Calu3 (cell line): ENCODE measurements at regions not wholly inside any gene's neighbourhood (a gene's known extent, or its start where the extent isn't known, plus 50 kb on each side); places are given as distances from the start of the nearest gene placed in this dataset.

Experiments used
- BruUV-seq: library from RNA; stranded (reverse); fragments of 400-500 nt; replicated peaks from 2 replicates; lab custom pipeline; 2021; lab: Mats Ljungman, UMichigan
- CTCF ChIA-PET: fragments of 300-600 bp; sonication (Branson Sonifier 250); formaldehyde crosslinking; loops from one replicate; lab custom pipeline; 2022; ENCODE audit warnings: antibody characterized with exemption; lab: Charles Lee
- DNase-seq: peaks from one replicate; pipeline ENCODE4 v3.0.0; 2022
- H3K27ac Mint-ChIP-seq: one replicate; pipeline ENCODE4 v1.8.0; 2022; ENCODE audit warnings: mixed read lengths; ENCODE audit not compliant: unreplicated experiment
- H3K27me3 Mint-ChIP-seq: one replicate; pipeline ENCODE4 v1.8.0; 2022; ENCODE audit warnings: mixed read lengths; ENCODE audit not compliant: unreplicated experiment
- H3K36me3 Mint-ChIP-seq: one replicate; pipeline ENCODE4 v1.8.0; 2022; ENCODE audit warnings: mild to moderate bottlenecking, moderate library complexity, mixed read lengths; ENCODE audit not compliant: insufficient read depth, unreplicated experiment
- H3K4me1 Mint-ChIP-seq: one replicate; pipeline ENCODE4 v1.8.0; 2022; ENCODE audit warnings: mild to moderate bottlenecking, low read depth, mixed read lengths; ENCODE audit not compliant: unreplicated experiment
- H3K4me3 Mint-ChIP-seq: one replicate; pipeline ENCODE4 v1.8.0; 2022; ENCODE audit warnings: mild to moderate bottlenecking, low read depth, moderate library complexity, mixed read lengths; ENCODE audit not compliant: unreplicated experiment
- H3K9me3 Mint-ChIP-seq: one replicate; pipeline ENCODE4 v1.8.0; 2022; ENCODE audit warnings: low read depth, mixed read lengths; ENCODE audit not compliant: unreplicated experiment
- intact Hi-C: fragments of 100-400 bp; cut with micrococcal nuclease; formaldehyde crosslinking; loops from one replicate; pipeline ENCODE4 v1.10.0; 2022; ENCODE audit not compliant: unreplicated experiment
- TF ChIP-seq, protein P1 (sequence below): fragments of 200-600 bp; IDR thresholded peaks from one replicate; pipeline ENCODE4 v1.8.0; 2022; ENCODE audit warnings: antibody characterized with exemption; ENCODE audit not compliant: unreplicated experiment

DNA sequence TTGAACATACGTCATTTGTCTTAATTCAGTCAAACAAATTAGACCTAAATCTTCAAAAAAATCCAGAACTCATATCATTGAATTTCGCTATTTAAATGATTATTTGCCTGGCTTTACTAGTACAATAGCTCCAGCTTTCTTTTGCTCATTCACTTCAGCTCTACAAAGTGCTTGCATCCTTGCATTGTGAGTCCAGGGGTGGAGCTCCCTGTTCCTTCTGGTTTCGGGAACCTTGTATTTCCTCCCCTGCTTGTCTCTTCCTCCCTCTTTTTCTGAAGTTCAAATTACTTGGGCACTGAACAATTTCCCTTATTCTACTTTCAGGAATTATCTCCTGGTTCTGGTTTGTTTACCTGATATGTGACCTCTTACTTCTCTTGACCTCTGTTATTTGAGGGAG, 58.1 kb upstream of the KITLG start:
- DNase-seq: no peak
- Mint-ChIP-seq H3K9me3 (no peaks in the 10 kb centered on the region), H3K27me3 (no peaks in the 10 kb centered on the region), H3K27ac (no peak overlapping the region), H3K4me1 (peaks cover 6% of the 10 kb centered on the region), H3K4me3 (no peak overlapping the region), H3K36me3 (no peaks in the 10 kb centered on the region)
- TF ChIP-seq, protein P1, sequence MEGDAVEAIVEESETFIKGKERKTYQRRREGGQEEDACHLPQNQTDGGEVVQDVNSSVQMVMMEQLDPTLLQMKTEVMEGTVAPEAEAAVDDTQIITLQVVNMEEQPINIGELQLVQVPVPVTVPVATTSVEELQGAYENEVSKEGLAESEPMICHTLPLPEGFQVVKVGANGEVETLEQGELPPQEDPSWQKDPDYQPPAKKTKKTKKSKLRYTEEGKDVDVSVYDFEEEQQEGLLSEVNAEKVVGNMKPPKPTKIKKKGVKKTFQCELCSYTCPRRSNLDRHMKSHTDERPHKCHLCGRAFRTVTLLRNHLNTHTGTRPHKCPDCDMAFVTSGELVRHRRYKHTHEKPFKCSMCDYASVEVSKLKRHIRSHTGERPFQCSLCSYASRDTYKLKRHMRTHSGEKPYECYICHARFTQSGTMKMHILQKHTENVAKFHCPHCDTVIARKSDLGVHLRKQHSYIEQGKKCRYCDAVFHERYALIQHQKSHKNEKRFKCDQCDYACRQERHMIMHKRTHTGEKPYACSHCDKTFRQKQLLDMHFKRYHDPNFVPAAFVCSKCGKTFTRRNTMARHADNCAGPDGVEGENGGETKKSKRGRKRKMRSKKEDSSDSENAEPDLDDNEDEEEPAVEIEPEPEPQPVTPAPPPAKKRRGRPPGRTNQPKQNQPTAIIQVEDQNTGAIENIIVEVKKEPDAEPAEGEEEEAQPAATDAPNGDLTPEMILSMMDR: no peak
- intact Hi-C loops: loop anchor here (5.0 to 10.0 kb wide), 2 partner anchors 99 to 216 kb away; no protein-coding TSS in a partner anchor
- no TSS peak for BruUV-seq
- CTCF ChIA-PET: no interaction called here

GRCh38 chr12:88634008-88634407, 53.7 kb upstream of the KITLG start:
- no peak overlapping the region for H3K27ac Mint-ChIP-seq
- intact Hi-C loops: loop anchor here (5.0 to 10.0 kb wide), 2 partner anchors 221 to 482 kb away; no protein-coding TSS in a partner anchor
- TF ChIP-seq, protein P1: no peak
- no peaks in the 10 kb centered on the region for H3K36me3 Mint-ChIP-seq
- BruUV-seq: no TSS peak
- CTCF ChIA-PET: interaction anchor here (0.6 to 1.8 kb wide), 3 partner anchors 24 to 457 kb away, joined by 3 to 7 read pairs (median 4); no protein-coding TSS in a partner anchor
- H3K4me3 Mint-ChIP-seq: no peak overlapping the region
- no peaks in the 10 kb centered on the region for H3K9me3 Mint-ChIP-seq
- H3K4me1 Mint-ChIP-seq: peaks cover 6% of the 10 kb centered on the region
- no peaks in the 10 kb centered on the region for H3K27me3 Mint-ChIP-seq
- DNase-seq: no peak

DNA sequence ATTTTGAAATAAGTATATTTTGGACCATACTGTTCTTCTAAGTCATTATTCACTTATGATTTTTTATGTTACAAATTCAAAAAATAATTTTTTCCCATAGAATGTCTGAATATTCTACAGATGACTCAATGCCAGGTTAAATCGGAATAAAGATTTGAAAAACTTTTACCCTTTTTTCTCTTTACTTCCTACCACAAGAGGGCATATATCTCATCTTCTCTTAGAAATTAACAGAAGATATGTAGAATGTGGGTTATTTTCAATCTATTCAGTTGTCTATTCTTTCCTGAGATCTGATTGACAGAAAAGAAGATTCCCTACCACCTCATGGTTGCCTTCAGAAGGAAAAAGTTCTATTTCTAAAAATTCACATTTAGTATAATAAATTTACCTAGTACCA, 53.0 kb upstream of the KITLG start:
- BruUV-seq: no TSS peak
- DNase-seq: no peak
- CTCF ChIA-PET: interaction anchor here (0.9 to 1.8 kb wide), 2 partner anchors 25 to 360 kb away, joined by 3 to 7 read pairs; no protein-coding TSS in a partner anchor
- H3K27me3 Mint-ChIP-seq: no peaks in the 10 kb centered on the region
- no peaks in the 10 kb centered on the region for H3K9me3 Mint-ChIP-seq
- peaks cover under 1% of the 10 kb centered on the region for H3K4me1 Mint-ChIP-seq
- intact Hi-C loops: loop anchor here (1.0 to 10.0 kb wide), 3 partner anchors 221 to 481 kb away; no protein-coding TSS in a partner anchor
- no peaks in the 10 kb centered on the region for H3K36me3 Mint-ChIP-seq
- no peak overlapping the region for H3K27ac Mint-ChIP-seq
- TF ChIP-seq, protein P1: no peak
- H3K4me3 Mint-ChIP-seq: no peak overlapping the region

DNA sequence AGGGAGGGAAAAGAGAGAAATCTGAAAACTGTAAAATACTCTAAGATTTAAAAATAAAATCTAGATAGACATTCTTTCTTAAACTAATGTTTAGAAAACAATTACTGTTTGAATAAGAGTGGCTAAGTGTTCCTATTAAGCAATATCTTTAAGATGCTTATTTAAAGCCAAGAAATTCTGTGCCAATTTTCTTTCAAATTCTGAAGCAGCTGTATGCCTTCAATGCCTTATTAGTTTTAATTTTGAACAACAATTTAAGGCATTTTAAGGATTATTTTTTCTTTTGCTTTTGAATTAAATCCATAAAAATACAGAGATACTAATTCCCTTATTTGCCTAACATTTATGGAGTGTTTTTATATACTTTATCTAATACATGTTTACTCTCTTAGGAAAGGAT, 50.3 kb upstream of the KITLG start:
- no peaks in the 10 kb centered on the region for H3K9me3 Mint-ChIP-seq
- H3K4me3 Mint-ChIP-seq: no peak overlapping the region
- H3K27me3 Mint-ChIP-seq: no peaks in the 10 kb centered on the region
- no peaks in the 10 kb centered on the region for H3K36me3 Mint-ChIP-seq
- peaks cover 4% of the 10 kb centered on the region for H3K4me1 Mint-ChIP-seq
- intact Hi-C loops: loop anchor here (5.0 to 10.0 kb wide), 2 partner anchors 224 to 478 kb away; no protein-coding TSS in a partner anchor
- no peak overlapping the region for H3K27ac Mint-ChIP-seq
- BruUV-seq: no TSS peak
- CTCF ChIA-PET: no interaction called here
- TF ChIP-seq, protein P1: no peak
- DNase-seq: no peak
